ENCODE measurements at regions not wholly inside any gene's neighbourhood (a gene's known extent, or its start where the extent isn't known, plus 50 kb on each side); places are given as distances from the start of the nearest gene placed in this dataset.

GRCh38 chr2:216285701-216286100, 86.6 kb downstream of the MARCHF4 start:
- no peak for DNase-seq

- no peak for DNase-seq
Observed at GRCh38 chr2:216284708-216285107, 87.6 kb downstream of the MARCHF4 start.

- no peak for DNase-seq
Observed at GRCh38 chr2:216283038-216283900, 89.0 kb downstream of the MARCHF4 start.

GRCh38 chr2:216281876-216282275, 90.4 kb downstream of the MARCHF4 start:
- no peak for DNase-seq

- DNase-seq: no peak
Observed at GRCh38 chr2:216281316-216281715, 91.0 kb downstream of the MARCHF4 start.

GRCh38 chr2:216279459-216279858, 92.8 kb downstream of the MARCHF4 start:
- DNase-seq: no peak

- no peak for DNase-seq
Observed at GRCh38 chr2:216279031-216279430, 93.3 kb downstream of the MARCHF4 start.

GRCh38 chr2:216275890-216276289, 96.4 kb downstream of the MARCHF4 start:
- DNase-seq: no peak

- DNase-seq: no peak
Observed at GRCh38 chr2:216274194-216274840, 98.0 kb downstream of the MARCHF4 start.

- DNase-seq: no peak
Observed at GRCh38 chr2:216261042-216261537, 111.2 kb downstream of the MARCHF4 start.

- no peak for DNase-seq
Observed at GRCh38 chr2:216260629-216261028, 111.7 kb downstream of the MARCHF4 start.

- DNase-seq: no peak
Observed at GRCh38 chr2:216259081-216259480, 113.2 kb downstream of the MARCHF4 start.

- no peak for DNase-seq
Observed at GRCh38 chr2:216257089-216257488, 115.2 kb downstream of the MARCHF4 start.

All from NCI-H524 treated with DMSO at 0.1 percent for 48 hours (cell line).